GM19238 (cell line): ENCODE measurements at regions not wholly inside any gene's neighbourhood (a gene's known extent, or its start where the extent isn't known, plus 50 kb on each side); places are given as distances from the start of the nearest gene placed in this dataset.

Experiments used
- DNase-seq: peaks from one replicate; pipeline ENCODE4 v3.0.0; 2011; ENCODE audit warnings: low spot score; ENCODE audit not compliant: insufficient read length

DNA sequence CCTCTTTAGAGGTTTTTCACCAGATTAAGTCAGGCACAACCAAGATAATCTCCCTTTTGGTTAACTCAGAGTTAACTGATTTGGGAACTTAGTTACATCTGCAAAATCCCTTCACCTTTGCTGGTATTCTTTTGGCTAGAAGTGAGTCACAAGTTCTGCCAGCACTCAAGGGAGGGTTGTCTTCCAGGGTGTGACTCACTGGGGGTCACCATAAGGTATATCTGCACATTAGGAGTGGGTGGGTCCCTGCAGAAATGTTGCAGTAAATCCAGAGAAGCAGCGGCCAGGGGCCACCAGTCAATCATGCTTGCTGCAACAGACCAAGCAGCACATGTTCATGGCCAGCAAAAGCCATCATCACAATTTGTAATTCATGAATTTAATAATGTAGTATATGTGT lies 59.8 kb upstream of the MAML3 start:
- no peak for DNase-seq

DNA sequence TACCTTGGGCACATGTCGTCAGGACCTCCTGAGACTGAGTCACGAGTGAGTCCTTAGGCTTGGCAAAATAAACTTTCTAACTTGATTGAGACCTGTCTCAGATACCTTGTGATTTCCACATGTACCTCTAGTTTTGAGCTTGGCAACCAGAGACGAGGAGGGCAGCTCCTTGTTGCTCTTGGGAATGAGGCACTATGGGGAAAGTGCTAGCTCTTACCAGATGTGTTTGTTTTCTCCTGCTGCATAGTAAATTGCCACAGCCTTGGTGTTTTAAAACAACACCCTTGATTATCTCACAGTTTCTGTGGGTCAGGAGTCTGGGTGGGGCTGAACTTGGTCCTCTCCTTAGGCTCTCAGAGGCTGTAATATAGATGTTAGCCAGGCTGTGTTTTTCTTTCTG lies 59.1 kb upstream of the MAML3 start:
- no peak for DNase-seq

DNA sequence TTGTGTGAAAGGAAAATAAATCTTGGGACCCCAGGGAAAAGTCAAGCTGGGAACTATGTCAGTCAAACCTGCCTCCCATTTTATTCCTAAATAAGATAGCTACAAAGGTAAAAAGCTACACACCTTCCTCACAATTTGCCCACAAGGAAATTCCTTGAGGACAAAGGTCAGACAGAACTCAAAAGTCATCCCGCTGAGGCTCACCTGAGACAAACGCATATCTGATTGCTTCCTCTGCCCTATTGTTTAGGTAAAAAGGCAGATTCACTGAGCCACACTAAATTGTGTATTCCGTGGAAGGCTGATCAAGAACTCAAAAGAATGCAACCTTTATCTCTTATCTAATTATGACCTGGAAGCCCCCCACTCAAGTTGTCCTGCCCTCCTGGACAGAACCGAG lies 58.7 kb upstream of the MAML3 start:
- no peak for DNase-seq

DNA sequence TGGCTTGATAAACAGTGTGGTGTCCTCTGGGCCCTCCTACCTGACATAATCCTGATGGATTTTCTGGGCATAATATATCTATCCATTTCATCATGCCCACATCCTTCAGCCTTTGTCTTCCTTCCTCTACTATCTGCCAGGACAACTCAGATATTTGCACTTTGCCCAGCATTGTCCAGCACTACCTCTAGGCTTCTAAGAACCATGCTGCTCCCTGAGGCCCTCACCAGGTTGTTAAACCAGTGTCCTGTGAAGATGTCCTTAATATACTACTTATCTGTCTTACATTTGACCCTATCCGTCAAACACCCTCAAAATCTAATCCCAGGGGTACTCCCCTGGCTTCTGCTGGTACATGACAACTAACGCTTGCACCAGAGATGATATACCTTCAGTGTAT lies 58.2 kb upstream of the MAML3 start:
- DNase-seq, result no peak

DNA sequence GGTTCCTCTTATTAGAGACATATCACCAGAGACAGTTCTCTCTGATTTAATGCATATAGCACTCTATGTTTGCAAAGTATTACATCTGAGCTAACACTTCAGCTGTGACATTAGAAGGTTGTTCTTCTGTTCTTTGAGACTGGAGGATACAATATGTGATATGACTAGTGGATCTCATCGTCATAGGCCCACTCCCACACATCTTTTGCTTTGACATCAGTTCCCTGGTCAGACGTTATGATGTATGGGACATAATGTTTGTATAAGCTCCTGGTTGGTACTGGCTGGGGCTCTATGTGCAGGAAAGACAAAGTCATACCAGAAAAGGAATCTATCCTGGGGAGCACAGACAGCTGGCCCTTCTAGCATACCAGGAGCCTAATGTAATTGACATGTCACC lies 57.7 kb upstream of the MAML3 start:
- DNase-seq, result no peak

DNA sequence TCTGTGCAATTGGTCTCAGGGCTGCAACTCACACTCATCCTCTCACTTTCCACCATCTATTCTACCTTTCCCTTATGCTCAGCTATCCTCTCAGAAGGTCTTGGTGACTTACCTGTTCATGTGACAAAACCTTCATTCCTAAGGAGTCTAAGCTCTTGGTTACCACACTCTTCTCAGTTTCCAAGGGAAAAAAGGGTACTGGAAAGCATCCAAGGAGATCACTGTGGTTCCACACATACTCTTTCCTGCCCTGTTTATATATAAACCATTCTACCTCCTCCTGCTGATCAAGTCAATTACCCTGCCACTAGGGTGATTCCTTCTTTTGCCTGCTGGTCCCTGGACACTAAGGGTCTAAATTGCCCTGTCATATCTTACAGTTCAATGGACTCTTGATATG lies 57.2 kb upstream of the MAML3 start:
- DNase-seq, result no peak

DNA sequence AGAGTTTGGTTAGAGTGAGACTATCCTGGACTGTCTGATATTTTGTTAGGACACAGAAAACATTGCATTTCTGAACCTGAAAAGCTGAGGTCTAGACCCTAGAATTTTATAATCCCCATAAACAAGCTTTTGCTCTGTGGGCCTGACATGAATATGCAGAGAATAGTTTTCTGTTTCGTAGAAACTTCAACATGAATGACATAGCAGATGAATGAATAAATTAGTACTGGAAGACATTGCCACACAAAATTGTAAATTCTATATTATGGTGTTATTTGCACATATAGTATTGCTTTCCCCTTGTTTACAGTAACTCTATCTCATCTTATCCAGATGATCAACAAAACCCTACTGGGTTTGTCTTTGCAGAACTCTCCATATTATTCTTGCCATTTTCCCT lies 54.9 kb upstream of the MAML3 start:
- no peak for DNase-seq
